ENCODE measurements at regions not wholly inside any gene's neighbourhood (a gene's known extent, or its start where the extent isn't known, plus 50 kb on each side); places are given as distances from the start of the nearest gene placed in this dataset.

GRCh38 chr12:105754313-105754712 lies 384.4 kb downstream of the NUAK1 start:
- Histone ChIP-seq H3K27me3 (ENCODE audit: insufficient read depth, low read length) (no peaks in the 10 kb centered on the region), H3K14ac (ENCODE audit: low read length) (no peak overlapping the region), H3K36me3 (ENCODE audit: control insufficient read depth in 1 of 2, insufficient read depth in 2 of 2, low read length in 2 of 2) (no peaks in the 10 kb centered on the region), H2AK5ac (ENCODE audit: low read length) (no peak overlapping the region), H3K27ac (ENCODE audit: low read depth, low read length) (no peak overlapping the region), H3K9ac (ENCODE audit: low read length) (no peak overlapping the region), H3K79me2 (ENCODE audit: control insufficient read depth, insufficient read depth, low read length, poor library complexity) (no peaks in the 10 kb centered on the region), H3K4me3 (ENCODE audit: low read depth, low read length) (no peak overlapping the region), H3K18ac (ENCODE audit: low read length) (no peak overlapping the region), H3K79me1 (ENCODE audit: low read length) (no peaks in the 10 kb centered on the region), H3K4ac (ENCODE audit: low read depth, low read length) (no peak overlapping the region), H4K12ac (ENCODE audit: low read depth, low read length) (no peak overlapping the region), H3K23ac (ENCODE audit: low read length) (no peak overlapping the region), H3K9me3 (ENCODE audit: insufficient read depth, low read depth, low read length) (no peaks in the 10 kb centered on the region), H2BK120ac (ENCODE audit: insufficient read depth, low read length, poor library complexity) (no peak overlapping the region), H4K8ac (ENCODE audit: low read depth, low read length) (no peak overlapping the region), H2BK5ac (ENCODE audit: low read depth, low read length, poor library complexity) (no peak overlapping the region), H2BK12ac (ENCODE audit: low read length) (no peak overlapping the region), H3K4me1 (ENCODE audit: control insufficient read depth in 1 of 2, insufficient read depth in 2 of 2, low read length in 2 of 2) (no peaks in the 10 kb centered on the region), H4K91ac (ENCODE audit: low read depth, low read length) (no peak overlapping the region), H3K4me2 (ENCODE audit: low read length) (no peak overlapping the region), H2AFZ (ENCODE audit: insufficient read depth, low read length, poor library complexity) (no peak overlapping the region)
- DNase-seq, result no peak
- WGBS (ENCODE audit: extremely low coverage, insufficient coverage, insufficient read length), result no CpG with 5 or more reads among the region's 8 CpGs

GRCh38 chr12:105756961-105757360 lies 381.8 kb downstream of the NUAK1 start:
- H3K23ac ChIP-seq (ENCODE audit: low read length), result no peak overlapping the region
- H4K8ac ChIP-seq (ENCODE audit: low read depth, low read length), result no peak overlapping the region
- no peak overlapping the region for H3K14ac ChIP-seq (ENCODE audit: low read length)
- H3K36me3 ChIP-seq (ENCODE audit: control insufficient read depth in 1 of 2, insufficient read depth in 2 of 2, low read length in 2 of 2), result no peaks in the 10 kb centered on the region
- H4K12ac ChIP-seq (ENCODE audit: low read depth, low read length), result no peak overlapping the region
- H4K91ac ChIP-seq (ENCODE audit: low read depth, low read length), result no peak overlapping the region
- no peak overlapping the region for H3K4me3 ChIP-seq (ENCODE audit: low read depth, low read length)
- no peaks in the 10 kb centered on the region for H3K79me1 ChIP-seq (ENCODE audit: low read length)
- no peak overlapping the region for H3K27ac ChIP-seq (ENCODE audit: low read depth, low read length)
- H3K27me3 ChIP-seq (ENCODE audit: insufficient read depth, low read length), result no peaks in the 10 kb centered on the region
- H3K4me2 ChIP-seq (ENCODE audit: low read length), result no peak overlapping the region
- H3K9ac ChIP-seq (ENCODE audit: low read length), result no peak overlapping the region
- no peak overlapping the region for H3K4ac ChIP-seq (ENCODE audit: low read depth, low read length)
- WGBS (ENCODE audit: extremely low coverage, insufficient coverage, insufficient read length), result no CpG with 5 or more reads among the region's 4 CpGs
- H3K9me3 ChIP-seq (ENCODE audit: insufficient read depth, low read depth, low read length), result no peaks in the 10 kb centered on the region
- no peak overlapping the region for H3K18ac ChIP-seq (ENCODE audit: low read length)
- no peaks in the 10 kb centered on the region for H3K4me1 ChIP-seq (ENCODE audit: control insufficient read depth in 1 of 2, insufficient read depth in 2 of 2, low read length in 2 of 2)
- H2BK12ac ChIP-seq (ENCODE audit: low read length), result no peak overlapping the region
- H3K79me2 ChIP-seq (ENCODE audit: control insufficient read depth, insufficient read depth, low read length, poor library complexity), result no peaks in the 10 kb centered on the region
- no peak overlapping the region for H2AK5ac ChIP-seq (ENCODE audit: low read length)
- no peak for DNase-seq
- no peak overlapping the region for H2AFZ ChIP-seq (ENCODE audit: insufficient read depth, low read length, poor library complexity)
- H2BK5ac ChIP-seq (ENCODE audit: low read depth, low read length, poor library complexity), result no peak overlapping the region
- no peak overlapping the region for H2BK120ac ChIP-seq (ENCODE audit: insufficient read depth, low read length, poor library complexity)

GRCh38 chr12:105759149-105759548 lies 379.6 kb downstream of the NUAK1 start:
- no CpG with 5 or more reads among the region's 5 CpGs for WGBS (ENCODE audit: extremely low coverage, insufficient coverage, insufficient read length)
- Histone ChIP-seq H3K79me1 (ENCODE audit: low read length) (no peaks in the 10 kb centered on the region), H2AFZ (ENCODE audit: insufficient read depth, low read length, poor library complexity) (no peak overlapping the region), H3K4me3 (ENCODE audit: low read depth, low read length) (no peak overlapping the region), H4K8ac (ENCODE audit: low read depth, low read length) (no peak overlapping the region), H2BK12ac (ENCODE audit: low read length) (no peak overlapping the region), H2BK5ac (ENCODE audit: low read depth, low read length, poor library complexity) (no peak overlapping the region), H3K4me2 (ENCODE audit: low read length) (no peak overlapping the region), H4K12ac (ENCODE audit: low read depth, low read length) (no peak overlapping the region), H3K27me3 (ENCODE audit: insufficient read depth, low read length) (no peaks in the 10 kb centered on the region), H3K9me3 (ENCODE audit: insufficient read depth, low read depth, low read length) (no peaks in the 10 kb centered on the region), H2BK120ac (ENCODE audit: insufficient read depth, low read length, poor library complexity) (no peak overlapping the region), H3K27ac (ENCODE audit: low read depth, low read length) (no peak overlapping the region), H3K23ac (ENCODE audit: low read length) (no peak overlapping the region), H3K18ac (ENCODE audit: low read length) (no peak overlapping the region), H3K9ac (ENCODE audit: low read length) (no peak overlapping the region), H3K4ac (ENCODE audit: low read depth, low read length) (no peak overlapping the region), H3K36me3 (ENCODE audit: control insufficient read depth in 1 of 2, insufficient read depth in 2 of 2, low read length in 2 of 2) (no peaks in the 10 kb centered on the region), H3K79me2 (ENCODE audit: control insufficient read depth, insufficient read depth, low read length, poor library complexity) (no peaks in the 10 kb centered on the region), H4K91ac (ENCODE audit: low read depth, low read length) (no peak overlapping the region), H3K14ac (ENCODE audit: low read length) (no peak overlapping the region), H3K4me1 (ENCODE audit: control insufficient read depth in 1 of 2, insufficient read depth in 2 of 2, low read length in 2 of 2) (no peaks in the 10 kb centered on the region), H2AK5ac (ENCODE audit: low read length) (no peak overlapping the region)
- no peak for DNase-seq

- Histone ChIP-seq H4K91ac (ENCODE audit: low read depth, low read length) (no peak overlapping the region), H2AK5ac (ENCODE audit: low read length) (no peak overlapping the region), H3K27me3 (ENCODE audit: insufficient read depth, low read length) (no peaks in the 10 kb centered on the region), H3K9ac (ENCODE audit: low read length) (no peak overlapping the region), H2BK5ac (ENCODE audit: low read depth, low read length, poor library complexity) (no peak overlapping the region), H3K4ac (ENCODE audit: low read depth, low read length) (no peak overlapping the region), H3K79me1 (ENCODE audit: low read length) (no peaks in the 10 kb centered on the region), H3K27ac (ENCODE audit: low read depth, low read length) (no peak overlapping the region), H2AFZ (ENCODE audit: insufficient read depth, low read length, poor library complexity) (no peak overlapping the region), H2BK120ac (ENCODE audit: insufficient read depth, low read length, poor library complexity) (no peak overlapping the region), H2BK12ac (ENCODE audit: low read length) (no peak overlapping the region), H3K14ac (ENCODE audit: low read length) (no peak overlapping the region), H3K4me1 (ENCODE audit: control insufficient read depth in 1 of 2, insufficient read depth in 2 of 2, low read length in 2 of 2) (no peaks in the 10 kb centered on the region), H3K36me3 (ENCODE audit: control insufficient read depth in 1 of 2, insufficient read depth in 2 of 2, low read length in 2 of 2) (no peaks in the 10 kb centered on the region), H3K18ac (ENCODE audit: low read length) (no peak overlapping the region), H3K9me3 (ENCODE audit: insufficient read depth, low read depth, low read length) (no peaks in the 10 kb centered on the region), H3K79me2 (ENCODE audit: control insufficient read depth, insufficient read depth, low read length, poor library complexity) (no peaks in the 10 kb centered on the region), H4K12ac (ENCODE audit: low read depth, low read length) (no peak overlapping the region), H3K4me2 (ENCODE audit: low read length) (no peak overlapping the region), H3K4me3 (ENCODE audit: low read depth, low read length) (no peak overlapping the region), H4K8ac (ENCODE audit: low read depth, low read length) (no peak overlapping the region), H3K23ac (ENCODE audit: low read length) (no peak overlapping the region)
- no peak for DNase-seq
- WGBS (ENCODE audit: extremely low coverage, insufficient coverage, insufficient read length), result no CpG with 5 or more reads among the region's 1 CpG
These were observed 377.7 kb downstream of the NUAK1 start for GRCh38 chr12:105761075-105761474.
